HL-60 (cell line): ENCODE measurements at regions not wholly inside any gene's neighbourhood (a gene's known extent, or its start where the extent isn't known, plus 50 kb on each side); places are given as distances from the start of the nearest gene placed in this dataset.

Experiments used
- POLR2AphosphoS5 ChIP-seq: IDR thresholded peaks from 2 replicates; pipeline ENCODE4 v1.6.1; 2012; ENCODE audit warnings: low read depth
- TF ChIP-seq, protein P1 (sequence below): IDR thresholded peaks from one replicate; pipeline ENCODE4 v1.5.1; 2011; ENCODE audit warnings: low read length, control low read depth, inconsistent platforms; ENCODE audit not compliant: insufficient read depth

GRCh38 chr13:105428811-105429210 is 1106.7 kb downstream of the EFNB2 start:
- TF ChIP-seq, protein P1, sequence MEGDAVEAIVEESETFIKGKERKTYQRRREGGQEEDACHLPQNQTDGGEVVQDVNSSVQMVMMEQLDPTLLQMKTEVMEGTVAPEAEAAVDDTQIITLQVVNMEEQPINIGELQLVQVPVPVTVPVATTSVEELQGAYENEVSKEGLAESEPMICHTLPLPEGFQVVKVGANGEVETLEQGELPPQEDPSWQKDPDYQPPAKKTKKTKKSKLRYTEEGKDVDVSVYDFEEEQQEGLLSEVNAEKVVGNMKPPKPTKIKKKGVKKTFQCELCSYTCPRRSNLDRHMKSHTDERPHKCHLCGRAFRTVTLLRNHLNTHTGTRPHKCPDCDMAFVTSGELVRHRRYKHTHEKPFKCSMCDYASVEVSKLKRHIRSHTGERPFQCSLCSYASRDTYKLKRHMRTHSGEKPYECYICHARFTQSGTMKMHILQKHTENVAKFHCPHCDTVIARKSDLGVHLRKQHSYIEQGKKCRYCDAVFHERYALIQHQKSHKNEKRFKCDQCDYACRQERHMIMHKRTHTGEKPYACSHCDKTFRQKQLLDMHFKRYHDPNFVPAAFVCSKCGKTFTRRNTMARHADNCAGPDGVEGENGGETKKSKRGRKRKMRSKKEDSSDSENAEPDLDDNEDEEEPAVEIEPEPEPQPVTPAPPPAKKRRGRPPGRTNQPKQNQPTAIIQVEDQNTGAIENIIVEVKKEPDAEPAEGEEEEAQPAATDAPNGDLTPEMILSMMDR = no peak
- TF ChIP-seq POLR2AphosphoS5 = no peak
